Activated naive CD4-positive, alpha-beta T cell treated with anti-CD3 and anti-CD28 coated beads, Interleukin-2, amount 10 ng/mL, durations not matched to agents 7 days and 5 days (primary cell): ENCODE measurements at regions not wholly inside any gene's neighbourhood (a gene's known extent, or its start where the extent isn't known, plus 50 kb on each side); places are given as distances from the start of the nearest gene placed in this dataset.

ENCODE experiments used
- CTCF ChIA-PET: fragments of 350-600 bp; sonication (Branson Sonifier 250); formaldehyde crosslinking; loops from one replicate; lab custom pipeline; 2021; ENCODE audit warnings: antibody characterized with exemption; lab: Charles Lee
- DNase-seq: peaks from one replicate; pipeline ENCODE4 v3.0.0-alpha.2; 2020
- H3K27ac Mint-ChIP-seq: one replicate; pipeline ENCODE4 v1.8.0; 2021; ENCODE audit warnings: mild to moderate bottlenecking, moderate library complexity, mixed read lengths
- H3K27me3 Mint-ChIP-seq: one replicate; pipeline ENCODE4 v1.8.0; 2021; ENCODE audit warnings: mild to moderate bottlenecking, mixed read lengths
- H3K36me3 Mint-ChIP-seq: one replicate; pipeline ENCODE4 v1.8.0; 2021; ENCODE audit warnings: mixed read lengths
- H3K4me1 Mint-ChIP-seq: one replicate; pipeline ENCODE4 v1.8.0; 2021; ENCODE audit warnings: mixed read lengths
- H3K4me3 Mint-ChIP-seq: one replicate; pipeline ENCODE4 v1.8.0; 2021; ENCODE audit warnings: mild to moderate bottlenecking, moderate library complexity, mixed read lengths
- H3K9me3 Mint-ChIP-seq: one replicate; pipeline ENCODE4 v1.8.0; 2021; ENCODE audit warnings: mixed read lengths

- DNase-seq = no peak
- H3K4me3 Mint-ChIP-seq = no peak overlapping the region
- no peaks in the 10 kb centered on the region for H3K27me3 Mint-ChIP-seq
- no peaks in the 10 kb centered on the region for H3K36me3 Mint-ChIP-seq
- CTCF ChIA-PET = no interaction called here
- no peaks in the 10 kb centered on the region for H3K9me3 Mint-ChIP-seq
- H3K4me1 Mint-ChIP-seq = peaks cover 8% of the 10 kb centered on the region
- no peak overlapping the region for H3K27ac Mint-ChIP-seq
These were observed 392.4 kb upstream of the DCN start for GRCh38 chr12:91574975-91575374.

- Mint-ChIP-seq H3K27ac (no peak overlapping the region), H3K36me3 (no peaks in the 10 kb centered on the region), H3K27me3 (no peaks in the 10 kb centered on the region), H3K9me3 (no peaks in the 10 kb centered on the region), H3K4me1 (peaks cover 8% of the 10 kb centered on the region), H3K4me3 (no peak overlapping the region)
- DNase-seq = no peak
- CTCF ChIA-PET = interaction anchor here (0.9 kb wide), 1 partner anchor 996 kb away, joined by 3 read pairs; no protein-coding TSS in a partner anchor
These were observed 391.8 kb upstream of the DCN start for GRCh38 chr12:91574391-91574790.

GRCh38 chr12:91572869-91573268, 390.3 kb upstream of the DCN start:
- no peak for DNase-seq
- CTCF ChIA-PET = no interaction called here
- Mint-ChIP-seq H3K9me3 (no peaks in the 10 kb centered on the region), H3K4me1 (peaks cover 4% of the 10 kb centered on the region), H3K36me3 (no peaks in the 10 kb centered on the region), H3K4me3 (no peak overlapping the region), H3K27me3 (no peaks in the 10 kb centered on the region), H3K27ac (no peak overlapping the region)

- no peak overlapping the region for H3K4me3 Mint-ChIP-seq
- peaks cover 15% of the 10 kb centered on the region for H3K4me1 Mint-ChIP-seq
- H3K27ac Mint-ChIP-seq = no peak overlapping the region
- no peak for DNase-seq
- H3K9me3 Mint-ChIP-seq = peaks cover 3% of the 10 kb centered on the region
- CTCF ChIA-PET = no interaction called here
- H3K36me3 Mint-ChIP-seq = peaks cover 1% of the 10 kb centered on the region
- H3K27me3 Mint-ChIP-seq = no peaks in the 10 kb centered on the region
These were observed 384.5 kb upstream of the DCN start for GRCh38 chr12:91567100-91567485.

- Mint-ChIP-seq H3K27me3 (no peaks in the 10 kb centered on the region), H3K4me1 (peaks cover 18% of the 10 kb centered on the region), H3K36me3 (peaks cover 1% of the 10 kb centered on the region), H3K27ac (no peak overlapping the region), H3K4me3 (no peak overlapping the region), H3K9me3 (peaks cover 3% of the 10 kb centered on the region)
- CTCF ChIA-PET = no interaction called here
- DNase-seq = no peak
These were observed 383.9 kb upstream of the DCN start for GRCh38 chr12:91566328-91567099.

- Mint-ChIP-seq H3K4me3 (no peak overlapping the region), H3K9me3 (peaks cover 3% of the 10 kb centered on the region), H3K27me3 (no peaks in the 10 kb centered on the region), H3K4me1 (peaks cover 18% of the 10 kb centered on the region), H3K36me3 (peaks cover 1% of the 10 kb centered on the region), H3K27ac (no peak overlapping the region)
- no peak for DNase-seq
- CTCF ChIA-PET = no interaction called here
These were observed 383.2 kb upstream of the DCN start for GRCh38 chr12:91565846-91566245.

- H3K9me3 Mint-ChIP-seq = peaks cover 3% of the 10 kb centered on the region
- peaks cover 18% of the 10 kb centered on the region for H3K4me1 Mint-ChIP-seq
- no peaks in the 10 kb centered on the region for H3K27me3 Mint-ChIP-seq
- no peak overlapping the region for H3K27ac Mint-ChIP-seq
- no peak overlapping the region for H3K4me3 Mint-ChIP-seq
- no peak for DNase-seq
- peaks cover 1% of the 10 kb centered on the region for H3K36me3 Mint-ChIP-seq
- CTCF ChIA-PET = no interaction called here
These were observed 382.6 kb upstream of the DCN start for GRCh38 chr12:91565246-91565645.

- CTCF ChIA-PET = interaction anchor here (0.9 to 1.7 kb wide), 2 partner anchors 182 to 248 kb away, joined by 3 read pairs; no protein-coding TSS in a partner anchor
- no peak for DNase-seq
- H3K4me1 Mint-ChIP-seq = peaks cover 18% of the 10 kb centered on the region
- peaks cover 9% of the 10 kb centered on the region for H3K9me3 Mint-ChIP-seq
- no peak overlapping the region for H3K4me3 Mint-ChIP-seq
- peaks cover 3% of the 10 kb centered on the region for H3K36me3 Mint-ChIP-seq
- no peaks in the 10 kb centered on the region for H3K27me3 Mint-ChIP-seq
- peak overlapping the region; percentile 44 for H3K27ac Mint-ChIP-seq
These were observed 380.6 kb upstream of the DCN start for GRCh38 chr12:91563011-91563765.

- CTCF ChIA-PET = interaction anchor here (0.6 to 1.7 kb wide), 2 partner anchors 249 to 1097 kb away, joined by 3 to 4 read pairs; no protein-coding TSS in a partner anchor
- H3K36me3 Mint-ChIP-seq = peaks cover 3% of the 10 kb centered on the region
- H3K4me3 Mint-ChIP-seq = no peak overlapping the region
- H3K27me3 Mint-ChIP-seq = no peaks in the 10 kb centered on the region
- peak; percentile 40 for DNase-seq
- peaks cover 9% of the 10 kb centered on the region for H3K9me3 Mint-ChIP-seq
- H3K27ac Mint-ChIP-seq = peak overlapping the region; percentile 44
- peaks cover 18% of the 10 kb centered on the region for H3K4me1 Mint-ChIP-seq
These were observed 379.9 kb upstream of the DCN start for GRCh38 chr12:91562476-91562875.

GRCh38 chr12:91561958-91562325, 379.3 kb upstream of the DCN start:
- H3K9me3 Mint-ChIP-seq = peaks cover 9% of the 10 kb centered on the region
- no peak for DNase-seq
- no peak overlapping the region for H3K4me3 Mint-ChIP-seq
- H3K36me3 Mint-ChIP-seq = peaks cover 3% of the 10 kb centered on the region
- peaks cover 18% of the 10 kb centered on the region for H3K4me1 Mint-ChIP-seq
- CTCF ChIA-PET = interaction anchor here (0.6 to 1.7 kb wide), 2 partner anchors 250 to 1097 kb away, joined by 3 to 4 read pairs; no protein-coding TSS in a partner anchor
- H3K27ac Mint-ChIP-seq = peak overlapping the region; percentile 15
- H3K27me3 Mint-ChIP-seq = no peaks in the 10 kb centered on the region

- CTCF ChIA-PET = no interaction called here
These were observed 378.8 kb upstream of the DCN start for GRCh38 chr12:91561301-91561957.

GRCh38 chr12:91556909-91557308, 374.3 kb upstream of the DCN start:
- Mint-ChIP-seq H3K4me3 (no peak overlapping the region), H3K27ac (no peak overlapping the region), H3K36me3 (peaks cover 2% of the 10 kb centered on the region), H3K4me1 (peaks cover under 1% of the 10 kb centered on the region), H3K9me3 (peaks cover 6% of the 10 kb centered on the region), H3K27me3 (no peaks in the 10 kb centered on the region)
- DNase-seq = no peak
- CTCF ChIA-PET = interaction anchor here (0.6 kb wide), 1 partner anchor 52 kb away, joined by 3 read pairs; no protein-coding TSS in a partner anchor

More at GRCh38 chr12:91561301-91561957, 378.8 kb upstream of the DCN start:
- no peak for DNase-seq
- peaks cover 3% of the 10 kb centered on the region for H3K36me3 Mint-ChIP-seq
- H3K4me3 Mint-ChIP-seq = no peak overlapping the region
- H3K4me1 Mint-ChIP-seq = peaks cover 18% of the 10 kb centered on the region
- H3K27ac Mint-ChIP-seq = no peak overlapping the region
- no peaks in the 10 kb centered on the region for H3K27me3 Mint-ChIP-seq
- H3K9me3 Mint-ChIP-seq = peaks cover 9% of the 10 kb centered on the region

- CTCF ChIA-PET = no interaction called here
These were observed 373.1 kb upstream of the DCN start for GRCh38 chr12:91555436-91556415.

More at GRCh38 chr12:91555436-91556415, 373.1 kb upstream of the DCN start:
- DNase-seq = no peak
- Mint-ChIP-seq H3K4me3 (no peak overlapping the region), H3K27me3 (no peaks in the 10 kb centered on the region), H3K27ac (no peak overlapping the region), H3K4me1 (no peaks in the 10 kb centered on the region), H3K9me3 (peaks cover 6% of the 10 kb centered on the region), H3K36me3 (peaks cover 2% of the 10 kb centered on the region)
